ENCODE measurements at regions not wholly inside any gene's neighbourhood (a gene's known extent, or its start where the extent isn't known, plus 50 kb on each side); places are given as distances from the start of the nearest gene placed in this dataset.

GRCh38 chr4:116215622-116216021 is 869.8 kb downstream of the TRAM1L1 start:
- TF ChIP-seq CTCF (conservative IDR thresholded peaks at IDR 0.05 in 1 of 2, IDR thresholded peaks at IDR 0.05 in 1 of 2; ENCODE audit: extremely low read depth in 1 of 2, insufficient read depth in 1 of 2, low read depth in 1 of 2, low read length in 2 of 2) (no peak), EZH2 (IDR thresholded peaks at IDR 0.05; ENCODE audit: borderline replicate concordance, low read length) (no peak)

Data from mammary epithelial cell (primary cell).